ENCODE measurements at regions not wholly inside any gene's neighbourhood (a gene's known extent, or its start where the extent isn't known, plus 50 kb on each side); places are given as distances from the start of the nearest gene placed in this dataset.

DNA sequence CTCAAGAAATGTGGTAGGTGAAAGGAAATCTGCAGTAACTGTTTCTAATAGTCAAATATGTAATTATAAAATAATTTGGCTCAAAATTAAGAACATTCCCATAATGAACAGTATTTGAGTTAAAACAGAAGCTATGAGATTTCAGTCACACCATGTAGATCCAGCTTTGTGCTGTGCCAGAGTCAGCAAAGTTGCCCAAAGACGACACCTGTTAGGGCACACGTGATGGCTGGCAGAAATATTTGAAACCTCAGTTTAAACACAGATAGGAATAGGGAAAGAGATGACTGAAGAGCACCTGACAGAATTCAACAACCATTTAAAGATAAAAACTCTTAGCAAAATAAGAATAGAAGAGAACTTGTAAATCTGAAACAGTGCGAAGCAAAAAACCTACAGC is 129.3 kb downstream of the CD83 start:
- H3K4me1 ChIP-seq (ENCODE audit: control insufficient read depth, insufficient read depth, low read length): no peaks in the 10 kb centered on the region
- no peaks in the 10 kb centered on the region for H3K36me3 ChIP-seq (ENCODE audit: control insufficient read depth, insufficient read depth, low read length)
- no CpG with 5 or more reads among the region's 3 CpGs for WGBS (ENCODE audit: insufficient coverage)
- H3K9me3 ChIP-seq (ENCODE audit: control insufficient read depth, insufficient read depth, low read length): peaks cover 1% of the 10 kb centered on the region
- H3K27ac ChIP-seq (ENCODE audit: low read depth, low read length): no peak overlapping the region
- H3K4me3 ChIP-seq (ENCODE audit: low read depth, low read length): no peak overlapping the region
- no peaks in the 10 kb centered on the region for H3K27me3 ChIP-seq (ENCODE audit: control insufficient read depth, insufficient read depth, low read length)
- no peak for DNase-seq (ENCODE audit: low read depth in 4 of 6, low spot score in 6 of 6)

DNA sequence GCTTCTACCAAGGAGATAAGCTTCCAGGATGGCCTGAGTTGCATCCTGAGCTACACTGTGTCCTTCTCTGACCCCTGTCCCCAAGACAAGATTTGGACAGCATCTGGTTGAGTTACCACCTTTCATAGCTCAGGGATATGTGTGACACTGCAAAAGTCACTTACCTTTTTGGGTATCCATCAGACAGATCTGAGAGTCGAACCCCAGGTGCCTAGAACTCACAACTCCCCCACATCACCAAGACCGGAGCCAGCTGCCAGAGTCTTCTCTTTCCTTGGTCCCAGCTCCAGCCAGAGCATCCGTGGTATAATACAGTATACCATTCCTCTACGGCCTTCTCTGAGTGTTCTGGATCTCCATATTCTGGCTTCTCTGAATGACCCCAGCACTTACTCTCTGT is 133.0 kb downstream of the CD83 start:
- WGBS (ENCODE audit: insufficient coverage): 100% methylated on average over 4 of the region's 4 CpGs
- Histone ChIP-seq H3K36me3 (ENCODE audit: control insufficient read depth, insufficient read depth, low read length) (no peaks in the 10 kb centered on the region), H3K9me3 (ENCODE audit: control insufficient read depth, insufficient read depth, low read length) (peaks cover 1% of the 10 kb centered on the region), H3K4me3 (ENCODE audit: low read depth, low read length) (no peak overlapping the region), H3K27me3 (ENCODE audit: control insufficient read depth, insufficient read depth, low read length) (no peaks in the 10 kb centered on the region), H3K27ac (ENCODE audit: low read depth, low read length) (no peak overlapping the region), H3K4me1 (ENCODE audit: control insufficient read depth, insufficient read depth, low read length) (no peaks in the 10 kb centered on the region)
- no peak for DNase-seq (ENCODE audit: low read depth in 4 of 6, low spot score in 6 of 6)

DNA sequence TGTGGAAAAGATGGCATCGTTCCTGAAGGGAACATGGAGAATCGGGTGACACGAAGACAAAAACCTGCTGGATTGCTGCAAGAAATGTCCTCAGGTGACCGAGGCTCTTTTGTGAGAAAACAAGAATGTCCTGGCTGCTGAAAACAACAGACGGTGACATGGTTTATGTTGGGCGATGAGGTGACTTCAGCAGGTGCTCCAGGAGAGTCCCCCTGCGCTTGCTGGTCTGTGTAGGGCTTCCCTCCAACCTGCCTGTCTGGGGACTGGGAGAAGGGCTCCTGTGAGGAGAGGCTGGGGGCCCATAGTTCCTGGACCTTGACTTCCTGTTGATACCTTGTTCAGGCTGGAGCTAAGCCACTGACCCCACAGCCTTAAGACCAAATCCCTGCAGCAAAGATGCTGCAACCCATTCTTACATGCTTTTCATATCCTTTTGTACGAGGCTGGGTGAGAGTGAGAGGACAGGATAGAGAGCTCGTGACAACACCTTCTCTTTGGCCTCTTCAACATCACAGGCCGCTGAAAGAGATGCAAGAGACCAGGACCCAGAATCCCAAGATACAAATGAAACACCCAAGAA is 134.8 kb downstream of the CD83 start:
- peaks cover 1% of the 10 kb centered on the region for H3K9me3 ChIP-seq (ENCODE audit: control insufficient read depth, insufficient read depth, low read length)
- H3K4me3 ChIP-seq (ENCODE audit: low read depth, low read length): no peak overlapping the region
- H3K27me3 ChIP-seq (ENCODE audit: control insufficient read depth, insufficient read depth, low read length): no peaks in the 10 kb centered on the region
- H3K4me1 ChIP-seq (ENCODE audit: control insufficient read depth, insufficient read depth, low read length): no peaks in the 10 kb centered on the region
- no peak overlapping the region for H3K27ac ChIP-seq (ENCODE audit: low read depth, low read length)
- H3K36me3 ChIP-seq (ENCODE audit: control insufficient read depth, insufficient read depth, low read length): no peaks in the 10 kb centered on the region
- 93% methylated on average over 9 of the region's 10 CpGs for WGBS (ENCODE audit: insufficient coverage)
- no peak for DNase-seq (ENCODE audit: low read depth in 4 of 6, low spot score in 6 of 6)

DNA sequence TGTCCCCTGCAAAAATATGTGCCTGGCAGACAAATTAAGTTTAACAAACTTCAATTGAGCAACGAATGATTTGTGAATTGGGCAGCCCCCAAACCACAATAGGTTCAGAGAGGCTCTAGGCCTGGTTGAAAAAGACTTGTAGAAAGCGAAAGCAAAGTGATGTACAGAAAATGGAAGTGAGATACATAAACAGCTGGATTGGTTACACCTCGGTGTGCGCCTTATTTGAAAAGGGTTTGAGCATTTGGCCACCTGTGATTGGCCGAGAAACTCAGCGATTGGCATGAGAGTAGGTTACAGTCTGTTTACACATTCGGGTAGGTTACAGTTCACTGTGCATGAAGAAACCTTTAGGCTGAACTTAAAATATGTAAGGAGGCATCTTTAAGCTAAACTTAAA is 136.9 kb downstream of the CD83 start:
- WGBS (ENCODE audit: insufficient coverage): 94% methylated on average over 5 of the region's 7 CpGs
- DNase-seq (ENCODE audit: low read depth in 4 of 6, low spot score in 6 of 6): no peak
- Histone ChIP-seq H3K4me1 (ENCODE audit: control insufficient read depth, insufficient read depth, low read length) (peaks cover 6% of the 10 kb centered on the region), H3K4me3 (ENCODE audit: low read depth, low read length) (no peak overlapping the region), H3K27ac (ENCODE audit: low read depth, low read length) (no peak overlapping the region), H3K9me3 (ENCODE audit: control insufficient read depth, insufficient read depth, low read length) (no peaks in the 10 kb centered on the region), H3K36me3 (ENCODE audit: control insufficient read depth, insufficient read depth, low read length) (no peaks in the 10 kb centered on the region), H3K27me3 (ENCODE audit: control insufficient read depth, insufficient read depth, low read length) (no peaks in the 10 kb centered on the region)

DNA sequence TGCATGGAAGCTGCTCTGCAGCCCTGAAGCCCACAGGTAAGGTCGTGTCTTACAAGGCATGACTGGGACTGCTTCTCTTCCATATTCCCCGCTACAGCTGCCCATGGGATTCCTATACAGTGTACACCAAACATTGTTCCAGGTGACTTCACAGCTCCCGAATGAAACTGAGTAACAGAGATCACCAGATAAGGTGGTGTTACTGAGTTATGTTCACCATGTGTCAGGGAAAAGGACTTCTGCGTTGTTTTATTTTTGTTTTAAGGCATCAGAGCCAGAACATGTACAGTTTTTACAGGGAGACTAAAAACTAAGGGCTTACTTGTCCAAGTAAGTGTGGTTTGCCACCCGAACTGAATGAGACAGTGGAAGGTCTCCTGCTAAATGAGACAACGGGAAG is 138.3 kb downstream of the CD83 start:
- H3K4me1 ChIP-seq (ENCODE audit: control insufficient read depth, insufficient read depth, low read length): peaks cover 9% of the 10 kb centered on the region
- no peak overlapping the region for H3K4me3 ChIP-seq (ENCODE audit: low read depth, low read length)
- no peaks in the 10 kb centered on the region for H3K9me3 ChIP-seq (ENCODE audit: control insufficient read depth, insufficient read depth, low read length)
- no peak for DNase-seq (ENCODE audit: low read depth in 4 of 6, low spot score in 6 of 6)
- H3K27me3 ChIP-seq (ENCODE audit: control insufficient read depth, insufficient read depth, low read length): no peaks in the 10 kb centered on the region
- no peak overlapping the region for H3K27ac ChIP-seq (ENCODE audit: low read depth, low read length)
- no peaks in the 10 kb centered on the region for H3K36me3 ChIP-seq (ENCODE audit: control insufficient read depth, insufficient read depth, low read length)
- WGBS (ENCODE audit: insufficient coverage): 94% methylated on average over 5 of the region's 6 CpGs

DNA sequence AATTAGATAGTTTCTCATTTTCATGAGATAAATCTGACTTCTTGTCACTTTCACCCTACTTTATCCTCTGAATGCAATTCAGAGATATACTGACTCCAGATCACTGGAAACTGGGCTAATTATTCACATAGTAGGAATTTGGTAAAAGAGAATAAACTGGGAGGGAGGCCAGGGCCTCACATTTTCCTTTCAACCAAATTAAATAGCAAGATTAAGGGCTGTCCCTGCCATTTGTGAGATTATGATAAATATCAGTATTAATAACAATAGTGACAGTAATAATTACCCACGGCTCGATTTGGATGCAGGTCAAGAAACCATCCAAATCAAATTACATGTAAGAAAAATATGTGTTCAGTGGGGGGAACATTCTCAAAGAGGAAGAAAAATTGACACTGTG is 140.5 kb downstream of the CD83 start:
- H3K36me3 ChIP-seq (ENCODE audit: control insufficient read depth, insufficient read depth, low read length): no peaks in the 10 kb centered on the region
- no peak overlapping the region for H3K27ac ChIP-seq (ENCODE audit: low read depth, low read length)
- no peak for DNase-seq (ENCODE audit: low read depth in 4 of 6, low spot score in 6 of 6)
- whole genome bisulfite sequencing (ENCODE audit: insufficient coverage): no CpG with 5 or more reads among the region's 2 CpGs
- no peaks in the 10 kb centered on the region for H3K27me3 ChIP-seq (ENCODE audit: control insufficient read depth, insufficient read depth, low read length)
- peaks cover 9% of the 10 kb centered on the region for H3K4me1 ChIP-seq (ENCODE audit: control insufficient read depth, insufficient read depth, low read length)
- no peaks in the 10 kb centered on the region for H3K9me3 ChIP-seq (ENCODE audit: control insufficient read depth, insufficient read depth, low read length)
- no peak overlapping the region for H3K4me3 ChIP-seq (ENCODE audit: low read depth, low read length)

DNA sequence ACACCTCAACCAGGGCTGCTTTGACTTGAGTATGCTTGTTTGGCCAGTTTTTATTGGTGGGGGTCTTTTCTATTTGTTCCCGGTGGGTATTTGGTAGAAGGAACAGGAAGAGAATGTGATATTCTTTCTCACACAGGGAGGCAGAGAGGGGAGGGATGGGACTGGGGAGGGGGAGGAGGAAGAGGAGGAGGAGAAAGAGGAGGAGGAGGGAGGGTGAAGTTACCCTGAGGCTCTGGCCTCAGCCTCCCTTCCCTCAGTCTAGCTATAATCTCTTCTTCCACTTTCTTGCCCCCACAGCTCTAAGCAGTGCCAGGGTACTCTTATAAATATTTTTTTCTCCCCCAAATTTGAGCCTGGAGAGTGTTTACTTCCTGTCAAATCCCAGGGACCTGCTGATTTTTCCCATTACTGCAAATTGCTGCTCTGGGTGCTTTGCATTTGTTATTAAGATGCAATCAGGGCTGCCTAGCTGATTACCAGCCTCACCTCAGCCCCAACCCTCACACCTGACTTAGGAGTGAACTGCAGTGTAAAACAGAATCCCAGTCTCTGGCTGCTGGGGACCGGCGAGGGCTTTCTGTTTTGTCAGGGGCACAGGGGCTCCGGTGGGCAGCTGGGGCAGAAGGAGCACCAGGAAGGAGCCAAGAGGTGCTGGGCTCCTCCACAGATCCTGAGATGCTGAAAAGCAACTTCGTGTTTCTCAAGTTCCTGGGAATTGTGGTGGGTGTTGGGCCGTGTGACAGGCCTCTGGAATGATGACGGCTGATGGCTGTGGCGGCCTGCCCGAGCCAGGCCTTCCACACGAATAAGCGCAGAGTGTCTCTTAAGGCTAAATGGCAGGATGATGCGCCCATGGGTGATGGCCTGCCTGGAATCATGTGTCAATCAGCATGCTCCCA is 141.4 kb downstream of the CD83 start:
- H3K4me1 ChIP-seq (ENCODE audit: control insufficient read depth, insufficient read depth, low read length): peaks cover 9% of the 10 kb centered on the region

DNA sequence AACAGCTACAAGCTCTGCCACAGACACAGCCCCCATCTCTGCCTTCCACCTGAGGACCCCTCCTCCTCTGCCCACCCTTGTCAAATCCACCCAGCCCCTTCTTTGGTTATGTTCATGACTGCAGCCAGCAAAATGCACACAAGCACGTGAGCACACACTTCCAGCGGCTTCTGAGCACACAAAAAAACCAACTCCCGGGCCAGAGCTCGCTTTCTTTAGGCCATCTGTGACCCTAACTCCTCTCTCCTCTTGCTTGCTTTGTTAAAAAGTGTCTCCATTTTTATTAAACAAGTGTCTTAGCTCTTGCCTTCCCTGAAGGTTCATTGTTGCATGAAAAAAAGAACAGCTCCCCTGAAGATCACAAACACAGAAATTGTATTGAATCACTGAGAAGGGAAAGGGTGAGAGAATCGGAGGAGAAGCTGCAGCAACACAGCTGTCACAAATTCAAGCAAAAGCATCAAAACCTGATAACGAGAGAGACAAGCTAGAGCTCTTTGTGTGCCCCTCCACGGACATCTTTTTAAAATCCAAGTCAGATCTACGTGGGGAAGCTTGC is 142.1 kb downstream of the CD83 start:
- WGBS (ENCODE audit: insufficient coverage): 43% methylated on average over 8 of the region's 8 CpGs
- no peaks in the 10 kb centered on the region for H3K27me3 ChIP-seq (ENCODE audit: control insufficient read depth, insufficient read depth, low read length)

More for the DNA sequence above, 141.4 kb downstream of the CD83 start:
- Histone ChIP-seq H3K27me3 (ENCODE audit: control insufficient read depth, insufficient read depth, low read length) (no peaks in the 10 kb centered on the region), H3K4me3 (ENCODE audit: low read depth, low read length) (no peak overlapping the region), H3K36me3 (ENCODE audit: control insufficient read depth, insufficient read depth, low read length) (no peaks in the 10 kb centered on the region), H3K9me3 (ENCODE audit: control insufficient read depth, insufficient read depth, low read length) (peaks cover 3% of the 10 kb centered on the region), H3K27ac (ENCODE audit: low read depth, low read length) (no peak overlapping the region)
- WGBS (ENCODE audit: insufficient coverage): 52% methylated on average over 11 of the region's 12 CpGs
- peak in 1 of 6 donors; percentile 88 for DNase-seq (ENCODE audit: low read depth in 4 of 6, low spot score in 6 of 6)

DNA sequence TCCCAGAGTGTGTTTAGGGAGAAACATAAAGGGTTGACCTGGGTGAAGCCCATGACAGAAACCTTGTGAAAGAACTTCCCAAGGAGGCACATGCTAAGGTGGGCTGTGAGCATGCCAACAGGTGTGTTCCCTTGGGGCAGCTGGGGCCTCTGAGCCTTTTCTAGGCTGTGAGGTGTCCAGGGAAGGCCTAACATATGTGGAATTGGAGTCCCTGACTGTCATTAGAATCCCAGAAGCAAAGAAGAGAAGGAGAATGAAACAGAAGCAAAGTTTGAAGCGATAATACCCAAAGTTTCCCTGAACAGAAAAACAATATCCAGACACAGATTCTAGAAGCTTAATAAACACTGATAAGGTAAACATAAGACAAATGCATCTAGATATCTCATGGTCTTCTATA is 143.3 kb downstream of the CD83 start:
- Histone ChIP-seq H3K9me3 (ENCODE audit: control insufficient read depth, insufficient read depth, low read length) (peaks cover 7% of the 10 kb centered on the region), H3K27ac (ENCODE audit: low read depth, low read length) (no peak overlapping the region), H3K4me3 (ENCODE audit: low read depth, low read length) (no peak overlapping the region), H3K36me3 (ENCODE audit: control insufficient read depth, insufficient read depth, low read length) (no peaks in the 10 kb centered on the region), H3K4me1 (ENCODE audit: control insufficient read depth, insufficient read depth, low read length) (peaks cover 9% of the 10 kb centered on the region), H3K27me3 (ENCODE audit: control insufficient read depth, insufficient read depth, low read length) (no peaks in the 10 kb centered on the region)
- DNase-seq (ENCODE audit: low read depth in 4 of 6, low spot score in 6 of 6): no peak
- WGBS (ENCODE audit: insufficient coverage): no CpG with 5 or more reads among the region's 1 CpG

More for the DNA sequence above, 142.1 kb downstream of the CD83 start:
- Histone ChIP-seq H3K27ac (ENCODE audit: low read depth, low read length) (no peak overlapping the region), H3K36me3 (ENCODE audit: control insufficient read depth, insufficient read depth, low read length) (no peaks in the 10 kb centered on the region), H3K9me3 (ENCODE audit: control insufficient read depth, insufficient read depth, low read length) (peaks cover 7% of the 10 kb centered on the region), H3K4me3 (ENCODE audit: low read depth, low read length) (no peak overlapping the region), H3K4me1 (ENCODE audit: control insufficient read depth, insufficient read depth, low read length) (peaks cover 9% of the 10 kb centered on the region)
- DNase-seq (ENCODE audit: low read depth in 4 of 6, low spot score in 6 of 6): peak in 2 of 6 donors; percentile 41 to 62
